Keratinocyte (primary cell): ENCODE measurements at regions not wholly inside any gene's neighbourhood (a gene's known extent, or its start where the extent isn't known, plus 50 kb on each side); places are given as distances from the start of the nearest gene placed in this dataset.
"Not testable (repeated sequence)": the region's sequence is repeated elsewhere in the genome, so short reads cannot be mapped to it uniquely, and the experiment has no call there.

ENCODE experiments used
- DNase-seq: peaks from one replicate; pipeline ENCODE4 v3.0.0-alpha.2; 2011; ENCODE audit warnings: low read depth, missing footprints, low spot score
- FAIRE-seq: peaks from 2 replicates; lab custom pipeline; 2011; peaks lifted over from hg19 to GRCh38; lab: Jason Lieb, UNC
- H2AFZ ChIP-seq: 2 replicates; pipeline ENCODE4 v1.6.0; 2012; ENCODE audit warnings: low read length, control low read depth, inconsistent platforms; ENCODE audit not compliant: control insufficient read depth
- H3K27ac ChIP-seq: 2 replicates; pipeline ENCODE4 v1.5.1; 2011; ENCODE audit warnings: low read length; ENCODE audit not compliant: control insufficient read depth, insufficient read depth
- H3K27me3 ChIP-seq: 3 replicates; pipeline ENCODE4 v1.6.0; 2011; ENCODE audit warnings: low read length; ENCODE audit not compliant: control insufficient read depth, insufficient read depth; ENCODE audit errors: extremely low read depth
- H3K36me3 ChIP-seq, 2 experiments: 2 replicates in 1 of 2; 3 replicates in 1 of 2; pipeline ENCODE4 v1.5.1; 2011; ENCODE audit warnings: low read length in 2 of 2, mild to moderate bottlenecking in 1 of 2; ENCODE audit not compliant: control insufficient read depth in 2 of 2, insufficient read depth in 2 of 2; ENCODE audit errors: extremely low read depth in 1 of 2
- H3K4me1 ChIP-seq: 3 replicates; pipeline ENCODE4 v1.5.1; 2011; ENCODE audit warnings: low read length; ENCODE audit not compliant: control insufficient read depth, insufficient read depth; ENCODE audit errors: extremely low read depth
- H3K4me2 ChIP-seq: 3 replicates; pipeline ENCODE4 v1.6.0; 2011; ENCODE audit warnings: low read depth, low read length; ENCODE audit not compliant: control insufficient read depth, insufficient read depth; ENCODE audit errors: extremely low read depth
- H3K4me3 ChIP-seq, 3 experiments: fragments of 200-600 bp in 1 of 3; sonication (generic) in 1 of 3; 2 replicates in 2 of 3; 3 replicates in 1 of 3; pipeline ENCODE4 v1.5.1; 2011 to 2016; ENCODE audit warnings: low read length in 3 of 3, mild to moderate bottlenecking in 3 of 3, control low read depth in 2 of 3, inconsistent platforms in 1 of 3, low read depth in 1 of 3, mixed read lengths in 1 of 3, mixed run types in 1 of 3, moderate library complexity in 1 of 3; ENCODE audit not compliant: control insufficient read depth in 2 of 3, insufficient read depth in 2 of 3; ENCODE audit errors: extremely low read depth in 1 of 3
- H3K79me2 ChIP-seq: 2 replicates; pipeline ENCODE4 v1.6.0; 2012; ENCODE audit warnings: low read length; ENCODE audit not compliant: control insufficient read depth, insufficient read depth
- H3K9ac ChIP-seq: 3 replicates; pipeline ENCODE4 v1.6.0; 2011; ENCODE audit warnings: low read length; ENCODE audit not compliant: control insufficient read depth, insufficient read depth; ENCODE audit errors: extremely low read depth
- H3K9me1 ChIP-seq: 3 replicates; pipeline ENCODE4 v1.6.0; 2011; ENCODE audit warnings: low read length; ENCODE audit not compliant: control insufficient read depth, insufficient read depth; ENCODE audit errors: extremely low read depth
- H3K9me3 ChIP-seq: 2 replicates; pipeline ENCODE4 v1.5.1; 2012; ENCODE audit warnings: low read depth, low read length; ENCODE audit not compliant: control insufficient read depth
- H4K20me1 ChIP-seq: 3 replicates; pipeline ENCODE4 v1.6.0; 2011; ENCODE audit warnings: low read length; ENCODE audit not compliant: control insufficient read depth, insufficient read depth; ENCODE audit errors: extremely low read depth
- dilution Hi-C: fragments of 300-500 bp; cut with MboI; formaldehyde crosslinking; loops from one replicate; pipeline ENCODE4 v1.7.0; 2020; ENCODE audit warnings: low sequenced_read_pairs; ENCODE audit not compliant: extremely low pct_ligation_motif_present

DNA sequence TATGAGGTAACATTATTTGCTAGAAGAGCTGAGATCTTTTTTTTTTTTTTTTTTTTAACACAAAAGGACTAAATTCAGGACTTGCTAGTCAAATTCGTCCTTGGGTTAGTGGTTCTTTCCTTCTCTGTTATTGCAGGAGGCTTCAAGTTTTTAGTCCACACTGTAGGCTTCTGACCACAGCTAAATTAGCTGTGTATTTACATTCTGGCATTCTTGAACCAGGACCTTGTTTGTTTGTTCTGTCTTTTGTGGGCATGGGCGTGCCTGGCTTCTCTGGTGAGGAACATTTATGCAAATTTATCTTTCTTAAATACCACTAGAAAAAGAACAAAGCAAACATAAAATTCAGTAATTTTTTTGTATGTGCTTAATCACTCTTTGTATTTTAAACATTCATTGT is 57.3 kb upstream of the GARIN1A start:
- H2AFZ ChIP-seq, DNase-seq, FAIRE-seq, H3K4me3 ChIP-seq, H3K27me3 ChIP-seq, H3K9me3 ChIP-seq, H4K20me1 ChIP-seq, H3K9me1 ChIP-seq, H3K4me2 ChIP-seq, H3K4me1 ChIP-seq, dilution Hi-C loops, H3K27ac ChIP-seq, H3K79me2 ChIP-seq, H3K9ac ChIP-seq, H3K36me3 ChIP-seq: not testable (repeated sequence)

DNA sequence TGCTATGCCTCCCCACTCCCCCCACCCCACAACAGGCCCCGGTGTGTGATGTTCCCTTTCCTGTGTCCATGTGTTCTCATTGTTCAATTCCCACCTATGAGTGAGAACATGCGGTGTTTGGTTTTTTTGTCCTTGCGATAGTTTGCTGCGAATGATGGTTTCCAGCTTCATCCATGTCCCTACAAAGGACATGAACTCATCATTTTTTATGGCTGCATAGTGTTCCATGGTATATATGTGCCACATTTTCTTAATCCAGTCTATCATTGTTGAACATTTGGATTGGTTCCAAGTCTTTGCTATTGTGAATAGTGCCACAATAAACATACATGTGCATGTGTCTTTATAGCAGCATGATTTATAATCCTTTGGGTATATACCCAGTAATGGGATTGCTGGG is 55.3 kb upstream of the GARIN1A start:
- H3K4me1 ChIP-seq, FAIRE-seq, H3K4me3 ChIP-seq, H3K27me3 ChIP-seq, H3K79me2 ChIP-seq, H3K27ac ChIP-seq, dilution Hi-C loops, H3K4me2 ChIP-seq, H2AFZ ChIP-seq, H3K9ac ChIP-seq, H4K20me1 ChIP-seq, H3K36me3 ChIP-seq, DNase-seq, H3K9me1 ChIP-seq, H3K9me3 ChIP-seq: not testable (repeated sequence)
